Effector memory CD8-positive, alpha-beta T cell (primary cell): ENCODE measurements at regions not wholly inside any gene's neighbourhood (a gene's known extent, or its start where the extent isn't known, plus 50 kb on each side); places are given as distances from the start of the nearest gene placed in this dataset.

ENCODE experiments used
- ATAC-seq: fragments of 150-1000 bp; cut with Tn5 transposase; replicated peaks from 2 replicates; pipeline ENCODE4 v1.10.0; 2021; ENCODE audit warnings: mild to moderate bottlenecking, moderate library complexity
- DNase-seq, 3 experiments: peaks; one replicate each; pipeline ENCODE4 v3.0.0; 2021
- H3K27ac Mint-ChIP-seq, 2 donors: one replicate each; pipeline ENCODE4 v1.8.0; 2022; ENCODE audit warnings: mild to moderate bottlenecking in 2 of 2, mixed read lengths in 2 of 2, moderate library complexity in 2 of 2
- H3K27me3 Mint-ChIP-seq, 2 donors: one replicate each; pipeline ENCODE4 v1.8.0; 2022; ENCODE audit warnings: mixed read lengths in 2 of 2
- H3K36me3 Mint-ChIP-seq: one replicate; pipeline ENCODE4 v1.8.0; 2022; ENCODE audit warnings: mild to moderate bottlenecking, moderate library complexity, mixed read lengths; ENCODE audit not compliant: insufficient read depth
- H3K4me1 Mint-ChIP-seq, 2 donors: one replicate each; pipeline ENCODE4 v1.8.0; 2022; ENCODE audit warnings: low read depth in 2 of 2, mixed read lengths in 2 of 2
- H3K4me3 Mint-ChIP-seq, 2 donors: one replicate each; pipeline ENCODE4 v1.8.0; 2022; ENCODE audit warnings: mild to moderate bottlenecking in 2 of 2, mixed read lengths in 2 of 2, moderate library complexity in 2 of 2
- H3K9me3 Mint-ChIP-seq, 2 donors: one replicate each; pipeline ENCODE4 v1.8.0; 2022; ENCODE audit warnings: mixed read lengths in 2 of 2

DNA sequence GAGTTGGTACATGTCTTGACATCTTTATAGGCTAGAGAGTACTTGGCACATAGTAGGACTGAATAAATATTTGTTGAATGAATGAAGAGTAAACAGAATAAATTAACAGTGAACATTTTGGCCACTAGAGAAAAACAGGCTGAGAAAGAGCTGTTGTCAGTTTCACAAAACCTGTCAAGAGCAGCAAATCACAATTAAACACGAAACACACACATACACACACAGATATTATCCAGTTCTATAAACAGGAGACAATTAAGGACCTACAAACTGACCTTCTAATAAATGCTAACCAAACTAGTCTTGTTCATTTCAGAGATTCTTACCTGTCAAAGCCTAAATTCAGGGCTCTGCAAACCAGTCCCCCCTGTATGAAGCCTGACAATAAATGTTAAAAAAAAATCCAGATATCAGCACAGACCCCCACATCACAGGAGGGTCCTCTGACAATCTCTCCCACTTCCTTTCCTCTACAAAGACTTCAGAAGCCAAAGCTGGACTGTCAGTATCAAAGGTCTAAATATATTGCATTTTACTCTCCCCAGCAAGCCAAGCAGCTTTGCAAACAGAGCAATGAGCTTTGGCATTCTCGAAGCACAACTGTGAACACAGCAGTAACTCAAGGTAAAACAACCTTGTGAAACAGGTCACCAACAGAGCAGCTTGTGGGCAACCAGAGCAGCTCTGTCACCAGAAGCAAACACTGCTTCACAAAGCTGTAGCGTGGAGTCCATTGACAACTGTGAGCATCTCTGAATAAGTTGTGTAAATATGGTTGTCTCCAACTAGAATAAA lies 229.9 kb downstream of the TBXT start:
- H3K36me3 Mint-ChIP-seq: no peaks in the 10 kb centered on the region
- no peak overlapping the region for H3K4me3 Mint-ChIP-seq
- no peaks in the 10 kb centered on the region for H3K4me1 Mint-ChIP-seq
- peaks cover 21 to 39% of the 10 kb centered on the region in 2 donors for H3K27me3 Mint-ChIP-seq
- H3K27ac Mint-ChIP-seq: no peak overlapping the region
- H3K9me3 Mint-ChIP-seq: peaks cover 0 to 13% of the 10 kb centered on the region in 2 donors
- no peak for ATAC-seq
- no peak for DNase-seq

DNA sequence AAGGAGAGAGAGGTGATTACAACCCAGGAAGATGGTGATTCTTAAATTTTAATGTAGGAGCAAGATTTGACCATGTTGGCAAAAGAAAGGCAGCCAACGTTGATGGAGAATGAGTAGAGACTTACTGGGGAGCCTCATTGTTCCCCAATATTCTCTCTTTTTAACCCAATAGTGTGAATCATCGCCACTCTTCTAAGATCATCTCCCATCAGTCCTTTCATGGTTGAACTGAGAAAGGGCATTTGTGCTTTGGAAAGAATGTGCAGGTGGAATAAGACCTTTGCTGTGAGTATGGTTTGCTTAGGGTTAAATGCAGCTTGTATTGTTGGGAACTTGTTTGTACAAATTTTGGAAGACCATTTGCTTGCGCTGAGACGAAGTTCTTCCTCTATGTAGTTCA lies 231.0 kb downstream of the TBXT start:
- Mint-ChIP-seq H3K36me3 (no peaks in the 10 kb centered on the region), H3K4me3 (no peak overlapping the region), H3K27ac (no peak overlapping the region), H3K9me3 (peaks cover 0 to 10% of the 10 kb centered on the region in 2 donors), H3K4me1 (no peaks in the 10 kb centered on the region), H3K27me3 (peaks cover 17 to 39% of the 10 kb centered on the region in 2 donors)
- DNase-seq (no peak), ATAC-seq (no peak)

DNA sequence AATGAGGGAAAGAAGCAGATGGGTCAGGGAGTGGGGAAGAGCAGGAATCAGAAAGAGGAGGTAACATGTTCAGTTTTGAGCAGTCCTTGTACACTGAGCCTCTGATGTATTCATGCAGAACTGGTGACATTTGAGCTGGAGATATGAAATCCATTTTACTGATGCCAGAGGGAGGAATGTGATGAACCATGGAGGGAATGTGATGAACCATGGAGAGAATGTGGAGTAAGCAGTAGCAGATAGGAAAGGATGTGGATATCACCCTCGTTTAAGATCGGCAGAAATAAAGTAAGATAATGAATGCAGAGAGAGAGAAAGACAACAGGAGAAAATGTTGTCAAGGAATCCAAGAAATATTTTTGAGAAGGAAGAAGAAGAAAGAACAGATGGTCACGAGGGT lies 231.6 kb downstream of the TBXT start:
- ATAC-seq: no peak
- no peaks in the 10 kb centered on the region for H3K36me3 Mint-ChIP-seq
- H3K4me1 Mint-ChIP-seq: no peaks in the 10 kb centered on the region
- H3K27ac Mint-ChIP-seq: no peak overlapping the region
- H3K9me3 Mint-ChIP-seq: peaks cover 0 to 7% of the 10 kb centered on the region in 2 donors
- DNase-seq: no peak
- H3K27me3 Mint-ChIP-seq: peaks cover 17 to 37% of the 10 kb centered on the region in 2 donors
- H3K4me3 Mint-ChIP-seq: no peak overlapping the region

DNA sequence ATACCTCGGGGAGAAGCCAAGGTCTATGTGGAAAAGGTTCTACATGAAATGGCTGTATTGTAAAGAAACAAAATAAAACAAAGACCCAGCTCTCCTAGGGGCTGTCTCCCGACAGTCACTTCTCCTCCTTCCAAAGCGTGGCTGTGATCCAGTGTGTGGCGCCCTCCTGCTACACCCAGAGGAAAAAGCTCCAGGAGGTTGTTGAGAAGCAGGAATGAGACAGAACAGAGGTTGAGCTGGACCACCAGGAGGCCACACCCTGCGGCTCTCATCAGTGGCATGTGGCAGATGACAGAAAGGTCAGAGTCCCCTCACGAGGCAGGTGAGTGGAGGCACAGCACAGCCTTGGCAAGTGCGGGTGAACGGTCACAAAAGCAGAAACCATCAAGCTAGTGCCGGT lies 236.0 kb downstream of the TBXT start:
- Mint-ChIP-seq H3K9me3 (peaks cover 0 to 7% of the 10 kb centered on the region in 2 donors), H3K4me1 (peaks cover 0 to 2% of the 10 kb centered on the region in 2 donors), H3K36me3 (no peaks in the 10 kb centered on the region), H3K27me3 (peaks cover 12 to 57% of the 10 kb centered on the region in 2 donors), H3K4me3 (no peak overlapping the region), H3K27ac (no peak overlapping the region)
- ATAC-seq (no peak), DNase-seq (no peak)

DNA sequence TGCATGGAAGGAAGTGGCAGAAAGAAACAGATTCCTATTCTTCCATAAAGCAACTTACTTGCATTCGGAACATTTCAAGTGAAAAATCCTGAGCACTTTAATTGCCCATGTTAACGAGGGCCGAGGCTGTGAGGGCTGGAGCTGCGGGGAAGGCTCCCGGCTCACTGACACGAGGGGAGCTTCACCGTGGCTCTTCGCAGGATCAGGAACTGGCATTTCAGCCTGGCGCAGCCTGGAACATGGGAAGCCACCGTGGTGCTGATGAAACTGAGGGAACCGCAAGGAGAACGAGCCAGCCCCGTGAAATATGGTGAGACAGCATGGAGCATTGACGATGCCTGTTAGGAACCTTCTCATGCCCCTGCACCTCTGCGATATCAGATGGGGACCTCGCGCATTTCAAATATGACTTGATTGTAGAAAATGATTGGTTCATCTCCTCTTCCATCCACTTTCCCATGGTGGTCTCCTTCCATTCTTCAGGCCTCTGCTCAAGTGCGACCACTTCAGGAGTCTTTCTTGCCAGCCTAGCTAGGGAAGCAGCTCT lies 236.9 kb downstream of the TBXT start:
- Mint-ChIP-seq H3K36me3 (no peaks in the 10 kb centered on the region), H3K4me1 (peaks cover 0 to 2% of the 10 kb centered on the region in 2 donors), H3K27me3 (peaks cover 4 to 47% of the 10 kb centered on the region in 2 donors), H3K27ac (no peak overlapping the region), H3K9me3 (no peaks in the 10 kb centered on the region), H3K4me3 (no peak overlapping the region)
- no peak for DNase-seq
- ATAC-seq: no peak

DNA sequence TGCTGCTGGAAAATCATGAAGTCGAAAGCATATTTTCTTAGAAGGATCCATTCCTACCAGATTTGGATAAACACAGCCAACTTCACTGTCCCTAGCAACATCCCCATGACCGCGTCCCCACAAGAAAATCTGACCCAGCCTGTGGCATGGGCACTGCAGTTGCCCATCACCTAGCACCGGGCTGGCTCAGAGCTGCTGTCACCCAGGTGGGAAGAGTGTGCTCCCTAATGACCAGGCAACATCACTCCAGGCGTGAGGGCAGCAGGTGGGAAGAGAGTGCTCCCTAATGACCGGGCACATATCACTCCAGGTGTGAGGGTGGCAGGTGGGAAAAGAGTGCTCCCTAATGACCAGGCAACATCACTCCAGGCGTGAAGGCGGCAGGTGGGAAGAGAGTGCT lies 238.0 kb downstream of the TBXT start:
- ATAC-seq: no peak
- no peaks in the 10 kb centered on the region for H3K36me3 Mint-ChIP-seq
- no peak overlapping the region for H3K27ac Mint-ChIP-seq
- peaks cover 0 to 2% of the 10 kb centered on the region in 2 donors for H3K4me1 Mint-ChIP-seq
- no peak overlapping the region for H3K4me3 Mint-ChIP-seq
- DNase-seq: no peak
- H3K9me3 Mint-ChIP-seq: no peaks in the 10 kb centered on the region
- peaks cover 4 to 36% of the 10 kb centered on the region in 2 donors for H3K27me3 Mint-ChIP-seq

DNA sequence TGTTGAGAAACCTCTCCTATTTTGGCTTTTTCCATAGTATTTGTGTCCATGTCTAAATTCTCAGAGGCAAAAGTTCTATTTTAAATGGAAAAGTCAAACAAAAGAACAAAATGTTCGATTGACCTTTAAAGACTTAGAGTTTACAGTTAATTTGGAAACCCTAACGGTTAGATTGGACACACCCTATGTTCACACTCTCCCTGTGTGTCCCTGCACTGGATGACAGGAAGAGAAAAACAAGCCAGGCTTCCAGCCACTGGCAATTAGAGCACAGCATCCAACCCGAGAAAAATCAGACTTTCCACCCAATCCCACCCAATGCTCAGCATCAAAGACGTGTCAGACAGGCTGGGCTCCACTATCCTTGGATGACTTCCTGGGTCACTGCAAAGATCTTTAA lies 241.3 kb downstream of the TBXT start:
- H3K27me3 Mint-ChIP-seq: peaks cover 7 to 41% of the 10 kb centered on the region in 2 donors
- no peaks in the 10 kb centered on the region for H3K9me3 Mint-ChIP-seq
- H3K36me3 Mint-ChIP-seq: no peaks in the 10 kb centered on the region
- peaks cover 0 to 2% of the 10 kb centered on the region in 2 donors for H3K4me1 Mint-ChIP-seq
- H3K27ac Mint-ChIP-seq: no peak overlapping the region
- ATAC-seq (no peak), DNase-seq (no peak)
- H3K4me3 Mint-ChIP-seq: no peak overlapping the region

DNA sequence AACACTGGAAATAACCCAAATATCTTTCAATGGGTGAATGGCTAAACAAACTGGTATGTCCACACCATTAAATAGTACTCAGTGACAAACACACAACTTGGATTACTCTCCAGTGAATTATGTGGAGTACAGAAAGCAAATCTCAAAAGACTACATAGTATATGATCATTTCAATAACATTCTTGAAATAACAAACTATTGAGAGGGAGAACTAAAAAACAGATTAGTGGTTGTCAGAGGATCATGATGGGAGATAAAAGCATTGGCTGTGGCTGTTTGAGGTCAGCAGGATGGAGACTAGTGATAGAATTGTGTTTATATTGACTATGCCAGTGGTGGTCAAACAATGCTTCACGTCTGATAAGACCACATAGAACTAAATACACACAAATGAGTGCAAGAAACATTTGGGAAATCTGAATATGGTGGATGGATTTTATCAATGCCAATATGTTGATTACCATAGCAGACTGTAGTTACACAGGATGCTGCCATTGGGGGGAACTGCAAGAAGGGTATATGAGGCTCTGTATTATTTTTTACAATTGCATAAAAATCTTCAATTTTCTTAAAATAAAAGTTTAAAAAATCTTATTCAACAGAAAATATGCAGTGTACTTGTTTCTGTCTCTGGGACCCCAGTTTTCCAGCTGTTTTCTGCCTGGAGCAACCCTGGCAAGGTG lies 242.0 kb downstream of the TBXT start:
- H3K27ac Mint-ChIP-seq: no peak overlapping the region
- no peak overlapping the region for H3K4me3 Mint-ChIP-seq
- H3K36me3 Mint-ChIP-seq: no peaks in the 10 kb centered on the region
- DNase-seq (no peak), ATAC-seq (no peak)
- no peaks in the 10 kb centered on the region for H3K9me3 Mint-ChIP-seq
- peaks cover 13 to 39% of the 10 kb centered on the region in 2 donors for H3K27me3 Mint-ChIP-seq
- H3K4me1 Mint-ChIP-seq: peaks cover 0 to 2% of the 10 kb centered on the region in 2 donors

DNA sequence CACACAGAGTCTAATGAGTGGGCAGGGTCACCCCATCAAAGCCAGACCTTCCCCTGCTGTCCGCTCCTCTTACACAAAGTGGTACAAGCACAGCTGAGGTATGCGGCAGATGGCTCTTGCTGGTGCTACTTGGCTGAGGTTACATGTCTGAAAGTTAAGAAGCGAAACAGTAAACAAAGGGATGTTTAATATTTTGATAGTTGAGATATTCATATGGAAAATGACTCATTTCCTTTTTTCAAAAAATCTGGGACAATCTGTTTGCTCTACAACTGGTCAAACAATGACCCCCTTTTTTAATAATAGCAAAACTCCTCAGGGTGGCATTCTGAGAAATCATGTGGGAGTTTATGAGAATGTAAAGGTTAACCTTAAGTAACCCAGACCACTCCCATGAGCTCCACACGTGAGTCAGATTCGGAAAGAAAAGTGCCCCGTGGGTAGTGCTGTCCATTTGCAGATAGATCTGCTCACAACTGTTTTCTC lies 245.3 kb downstream of the TBXT start:
- H3K9me3 Mint-ChIP-seq: no peaks in the 10 kb centered on the region
- no peak overlapping the region for H3K27ac Mint-ChIP-seq
- DNase-seq: no peak
- H3K27me3 Mint-ChIP-seq: peaks cover 18 to 28% of the 10 kb centered on the region in 2 donors
- no peaks in the 10 kb centered on the region for H3K4me1 Mint-ChIP-seq
- no peak overlapping the region for H3K4me3 Mint-ChIP-seq
- no peaks in the 10 kb centered on the region for H3K36me3 Mint-ChIP-seq
- no peak for ATAC-seq

DNA sequence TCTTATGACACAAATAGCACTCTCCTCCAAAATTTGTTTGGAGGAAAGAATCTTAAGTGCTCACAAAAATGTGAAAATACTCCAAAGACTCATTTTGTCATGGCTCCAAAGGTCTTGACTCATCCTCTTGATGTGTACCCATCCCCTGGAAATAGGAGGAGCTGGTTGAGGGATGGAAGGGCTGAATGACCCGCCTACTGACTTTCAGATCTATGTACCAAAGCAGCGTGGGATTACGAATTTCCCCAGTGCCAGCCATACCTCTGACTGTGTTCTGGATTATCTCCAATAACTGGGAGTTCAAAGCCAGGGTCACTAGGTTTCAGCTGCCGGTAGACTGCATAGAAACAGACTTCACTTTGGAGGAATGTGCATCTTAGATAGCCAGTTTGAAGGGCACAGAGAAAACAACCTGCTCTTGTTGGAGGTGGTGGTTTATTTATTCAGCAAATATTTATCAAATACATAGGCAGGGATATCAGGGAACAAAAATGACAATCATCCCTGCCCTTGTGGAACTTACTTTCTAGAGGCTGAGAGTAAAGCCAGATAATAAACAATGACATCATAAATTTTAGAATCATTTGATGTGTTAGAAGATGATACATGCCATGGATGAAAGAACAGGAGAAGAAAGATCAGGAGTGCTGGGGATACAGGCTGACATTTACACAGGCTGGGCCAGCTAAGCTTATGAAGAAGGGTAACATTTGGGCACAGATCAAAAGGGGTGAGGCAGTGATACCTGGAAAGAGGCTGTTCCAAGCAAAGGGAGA lies 246.6 kb downstream of the TBXT start:
- Mint-ChIP-seq H3K27ac (no peak overlapping the region), H3K4me3 (no peak overlapping the region), H3K9me3 (no peaks in the 10 kb centered on the region), H3K4me1 (no peaks in the 10 kb centered on the region), H3K27me3 (peaks cover 24 to 35% of the 10 kb centered on the region in 2 donors), H3K36me3 (no peaks in the 10 kb centered on the region)
- no peak for DNase-seq
- no peak for ATAC-seq

DNA sequence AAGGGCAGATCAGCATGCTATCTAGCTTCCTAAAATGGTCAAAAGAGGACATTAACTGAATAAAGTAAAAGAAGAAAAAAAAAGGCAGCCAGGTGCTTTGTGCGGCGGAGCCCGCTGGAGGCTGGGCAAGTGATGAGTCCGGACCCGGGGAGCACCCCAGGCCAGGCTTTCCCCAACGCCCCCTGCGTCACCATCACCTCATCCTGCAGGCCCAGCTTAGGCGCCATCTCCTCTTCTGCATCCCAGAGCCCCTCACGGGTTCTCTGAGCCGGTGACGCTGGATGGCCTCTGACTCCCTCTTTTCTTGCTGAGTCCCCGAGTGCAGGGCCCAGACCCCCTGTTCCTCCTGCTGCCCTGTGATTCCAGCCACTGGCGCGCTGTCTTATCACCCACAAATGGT lies 250.1 kb downstream of the TBXT start:
- DNase-seq (no peak), ATAC-seq (no peak)
- Mint-ChIP-seq H3K9me3 (no peaks in the 10 kb centered on the region), H3K4me1 (no peaks in the 10 kb centered on the region), H3K36me3 (no peaks in the 10 kb centered on the region), H3K27me3 (peaks cover 24 to 26% of the 10 kb centered on the region in 2 donors), H3K4me3 (no peak overlapping the region), H3K27ac (no peak overlapping the region)

DNA sequence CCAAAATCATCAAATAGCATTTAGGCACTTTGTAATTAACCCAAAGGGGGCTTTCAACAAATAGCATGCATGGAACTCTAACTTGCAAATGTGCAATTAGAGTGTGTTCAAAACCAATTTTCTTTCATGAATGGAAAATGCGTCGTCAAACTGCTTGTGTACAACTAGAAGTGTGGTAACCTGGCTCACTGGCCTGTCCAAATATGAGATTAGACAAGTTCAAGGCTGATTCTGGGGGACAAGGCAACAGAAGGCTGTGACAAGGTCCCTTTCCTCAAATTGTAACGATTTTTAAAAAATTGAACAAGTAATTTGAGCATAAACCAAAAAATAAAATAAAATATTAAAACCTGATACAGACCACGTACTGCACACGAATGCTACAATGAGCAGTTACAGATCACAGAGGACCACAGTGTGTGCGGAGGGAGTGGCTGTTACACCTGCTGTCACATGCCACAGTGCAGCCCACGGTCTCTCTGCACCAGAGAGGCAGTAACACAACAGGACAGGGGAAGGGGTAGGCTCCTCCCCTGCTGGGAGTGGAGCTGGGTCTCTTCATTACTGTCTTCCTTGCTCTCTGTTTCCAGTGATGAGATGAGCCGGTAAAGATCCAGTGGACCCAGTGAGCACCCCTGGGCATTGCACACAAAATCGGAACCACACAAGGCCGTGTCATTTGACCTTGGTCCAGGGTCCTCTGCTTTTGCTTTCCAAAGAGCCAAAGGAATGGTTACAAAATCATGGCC lies 252.2 kb upstream of the PDE10A start:
- Mint-ChIP-seq H3K27me3 (peaks cover 6 to 11% of the 10 kb centered on the region in 2 donors), H3K9me3 (no peaks in the 10 kb centered on the region), H3K27ac (no peak overlapping the region), H3K4me3 (no peak overlapping the region), H3K36me3 (no peaks in the 10 kb centered on the region), H3K4me1 (no peaks in the 10 kb centered on the region)
- ATAC-seq: no peak
- no peak for DNase-seq
